GM19328 (cell line): ENCODE measurements at regions not wholly inside any gene's neighbourhood (a gene's known extent, or its start where the extent isn't known, plus 50 kb on each side); places are given as distances from the start of the nearest gene placed in this dataset.
"Not testable (repeated sequence)": the region's sequence is repeated elsewhere in the genome, so short reads cannot be mapped to it uniquely, and the experiment has no call there.

Experiments used
- ATAC-seq: cut with Tn5 transposase; IDR thresholded peaks from one replicate; pipeline ENCODE4 v1.9.1; 2021; ENCODE audit warnings: mild to moderate bottlenecking, moderate library complexity; ENCODE audit not compliant: unreplicated experiment

GRCh38 chr3:20668411-20668810, 482.4 kb upstream of the SGO1 start:
- no peak for ATAC-seq

GRCh38 chr3:20666091-20666490, 480.1 kb upstream of the SGO1 start:
- no peak for ATAC-seq

DNA sequence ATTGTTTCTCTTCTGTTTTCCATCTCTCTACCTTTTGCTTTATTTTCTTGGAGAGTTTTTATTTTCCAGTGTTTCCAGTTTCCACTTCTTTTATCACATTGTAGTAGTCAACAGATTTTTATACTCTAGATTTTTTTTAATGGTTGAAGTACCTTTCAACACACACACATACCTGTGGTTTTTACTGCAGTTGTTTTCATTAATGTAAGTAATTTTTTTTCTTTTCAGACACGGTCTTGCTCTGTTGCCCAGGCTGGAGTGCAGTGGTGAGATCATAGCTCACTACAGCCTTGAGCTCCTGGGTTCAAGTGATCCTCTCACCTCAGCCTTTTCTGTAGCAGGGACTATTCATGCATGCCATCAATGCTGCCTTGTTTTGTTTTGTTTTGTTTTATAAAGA, 472.5 kb upstream of the SGO1 start:
- no peak for ATAC-seq

DNA sequence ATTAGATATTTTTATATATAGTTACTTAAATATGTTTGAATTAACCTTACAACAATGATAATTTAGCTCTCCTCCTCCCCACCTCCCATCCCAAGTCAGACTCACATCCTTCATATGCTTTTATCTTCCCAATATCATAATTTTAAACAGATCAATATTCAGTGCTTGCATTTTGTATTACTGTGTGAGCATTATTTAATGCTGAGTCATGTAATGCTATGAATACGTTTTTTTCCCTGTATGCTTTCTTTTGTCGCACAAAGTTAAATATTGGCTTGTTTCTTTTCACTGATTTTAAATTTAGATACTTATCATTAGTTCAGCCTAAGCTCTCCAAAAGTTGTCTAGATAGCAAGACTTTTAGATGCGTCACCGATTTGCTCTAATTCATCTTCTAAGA, 471.6 kb upstream of the SGO1 start:
- no peak for ATAC-seq

DNA sequence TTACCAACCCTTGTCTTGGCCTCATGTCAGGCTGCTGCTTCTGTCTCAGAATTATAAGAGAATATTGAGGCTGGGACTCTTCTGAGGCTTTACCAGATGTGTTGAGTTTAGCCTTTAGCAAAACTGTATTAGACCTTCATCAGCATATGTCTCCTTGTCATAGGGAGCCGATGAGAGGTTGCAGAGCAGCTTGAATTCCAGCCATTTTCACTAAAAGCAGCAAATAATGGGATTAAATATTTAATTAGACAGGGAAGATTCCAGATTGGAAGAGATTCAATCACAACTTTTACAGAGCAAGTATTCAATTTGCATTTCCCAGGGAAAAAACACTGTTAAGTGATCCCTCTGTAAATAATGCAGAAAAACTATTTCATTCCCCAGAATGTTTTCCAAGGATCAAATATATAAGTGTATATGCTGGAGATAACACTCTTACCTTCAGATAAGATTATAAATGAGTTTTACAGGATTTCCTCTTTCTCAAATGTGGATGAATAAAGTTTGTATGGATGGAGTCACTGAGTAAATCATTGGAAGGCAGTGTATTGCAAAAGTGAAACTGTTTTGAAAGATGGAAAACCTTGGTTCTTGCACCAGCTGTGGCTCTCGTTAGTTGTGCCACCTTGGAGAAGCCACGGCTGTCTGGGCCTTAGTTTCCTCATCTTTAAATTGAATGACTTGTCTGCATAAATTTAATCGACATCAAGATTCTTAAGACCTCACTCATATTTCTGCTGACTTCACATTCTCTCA, 466.4 kb upstream of the SGO1 start:
- no peak for ATAC-seq

GRCh38 chr3:20648921-20649381, 462.9 kb upstream of the SGO1 start:
- no peak for ATAC-seq

- ATAC-seq: no peak
Observed at GRCh38 chr3:20648294-20648693, 462.3 kb upstream of the SGO1 start.

- no peak for ATAC-seq
Observed at GRCh38 chr3:20646425-20646824, 460.4 kb upstream of the SGO1 start.

DNA sequence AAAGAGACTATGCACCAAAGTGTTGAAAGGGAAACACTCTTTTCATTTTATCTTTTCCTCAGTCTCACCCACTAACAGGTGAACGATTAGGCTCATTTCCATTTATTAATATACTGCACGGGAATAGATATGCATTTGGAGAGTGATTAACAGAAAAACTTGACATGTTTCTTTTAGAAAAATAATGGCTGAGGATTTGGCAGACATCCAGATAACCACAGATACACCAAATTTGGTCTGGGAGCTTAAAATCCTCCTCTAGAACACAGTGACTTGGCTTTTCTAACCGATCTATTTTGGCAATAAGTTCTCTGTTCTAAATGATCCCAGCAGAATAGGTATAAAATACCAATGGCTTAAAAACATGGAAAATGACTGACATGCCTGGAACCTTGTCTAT, 459.3 kb upstream of the SGO1 start:
- no peak for ATAC-seq

DNA sequence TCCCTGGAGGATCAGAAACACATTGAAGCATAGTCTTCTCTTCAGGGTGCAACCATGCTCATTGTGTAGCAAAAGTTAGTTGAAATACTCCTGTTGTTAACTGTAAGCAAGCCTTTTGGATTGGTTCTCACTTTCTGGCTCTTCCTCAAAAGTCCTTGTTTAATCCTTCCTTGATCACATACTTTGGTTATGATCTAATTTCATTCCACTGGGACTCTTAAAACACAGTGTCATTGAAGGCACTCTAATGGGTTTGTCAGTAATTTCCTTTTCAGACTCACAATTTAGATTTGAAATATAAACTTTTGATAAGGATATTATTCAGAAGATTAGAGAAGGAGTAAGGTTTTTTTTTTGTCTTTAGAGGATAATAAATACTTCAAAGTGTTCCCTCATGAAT, 451.7 kb upstream of the SGO1 start:
- ATAC-seq: no peak

DNA sequence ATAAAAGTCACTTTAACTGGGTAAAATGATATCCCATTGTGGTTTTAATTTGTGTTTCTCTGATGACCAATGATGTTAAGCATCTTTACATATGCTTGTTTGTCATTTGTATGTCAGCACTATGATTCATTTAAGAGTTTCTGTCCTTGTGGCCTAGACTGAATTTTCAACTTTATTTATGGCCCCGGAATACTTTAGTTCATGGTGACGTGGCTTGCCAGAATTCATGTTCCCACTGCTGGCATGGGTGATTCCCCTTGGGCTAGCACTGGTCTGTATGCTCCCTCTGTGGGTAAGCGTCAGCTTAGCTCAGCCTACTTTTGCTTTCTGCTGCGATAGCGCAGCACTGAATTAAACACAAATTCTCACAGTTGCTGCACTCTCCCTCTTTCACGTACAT, 436.3 kb upstream of the SGO1 start:
- no peak for ATAC-seq

- ATAC-seq: not testable (repeated sequence)
Observed at GRCh38 chr3:20618621-20619020, 432.6 kb upstream of the SGO1 start.

DNA sequence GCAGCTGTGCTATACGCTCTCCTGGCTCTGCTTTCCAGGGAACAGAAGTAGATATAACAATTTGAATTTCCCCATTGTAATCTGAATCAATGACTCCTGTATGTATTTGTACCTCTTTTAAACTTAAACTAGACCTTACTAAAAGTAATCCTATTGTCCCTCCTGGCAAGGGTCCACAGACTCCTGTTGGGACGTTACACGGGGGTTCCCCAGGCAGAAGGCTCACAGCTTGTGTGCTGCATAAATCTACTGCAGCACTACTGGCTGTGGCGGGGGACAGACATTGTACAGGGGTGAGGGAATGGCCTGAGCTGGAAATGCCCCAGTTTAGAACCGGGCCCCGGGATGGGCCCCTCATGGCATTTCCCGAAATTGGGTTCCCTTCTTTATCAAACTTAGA, 432.2 kb upstream of the SGO1 start:
- not testable (repeated sequence) for ATAC-seq

DNA sequence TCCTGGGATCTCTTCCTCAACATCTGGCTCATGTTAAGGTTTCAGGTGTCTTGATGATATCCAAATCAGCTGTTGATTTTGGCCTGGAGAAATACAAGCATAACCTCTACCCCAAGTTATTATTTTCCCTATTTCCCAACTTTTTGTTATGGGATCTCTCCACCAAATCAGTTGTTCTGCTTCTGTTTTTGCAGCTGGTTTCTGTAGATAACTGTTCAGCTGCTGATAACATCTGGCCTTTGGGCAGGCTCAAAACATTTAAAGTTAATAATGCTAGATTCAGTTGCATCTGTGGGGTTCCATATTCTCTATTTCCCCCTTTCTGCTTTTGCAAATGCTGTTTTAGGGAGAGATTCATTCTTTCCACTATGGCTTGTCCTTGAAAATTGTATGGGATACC, 430.0 kb upstream of the SGO1 start:
- not testable (repeated sequence) for ATAC-seq

DNA sequence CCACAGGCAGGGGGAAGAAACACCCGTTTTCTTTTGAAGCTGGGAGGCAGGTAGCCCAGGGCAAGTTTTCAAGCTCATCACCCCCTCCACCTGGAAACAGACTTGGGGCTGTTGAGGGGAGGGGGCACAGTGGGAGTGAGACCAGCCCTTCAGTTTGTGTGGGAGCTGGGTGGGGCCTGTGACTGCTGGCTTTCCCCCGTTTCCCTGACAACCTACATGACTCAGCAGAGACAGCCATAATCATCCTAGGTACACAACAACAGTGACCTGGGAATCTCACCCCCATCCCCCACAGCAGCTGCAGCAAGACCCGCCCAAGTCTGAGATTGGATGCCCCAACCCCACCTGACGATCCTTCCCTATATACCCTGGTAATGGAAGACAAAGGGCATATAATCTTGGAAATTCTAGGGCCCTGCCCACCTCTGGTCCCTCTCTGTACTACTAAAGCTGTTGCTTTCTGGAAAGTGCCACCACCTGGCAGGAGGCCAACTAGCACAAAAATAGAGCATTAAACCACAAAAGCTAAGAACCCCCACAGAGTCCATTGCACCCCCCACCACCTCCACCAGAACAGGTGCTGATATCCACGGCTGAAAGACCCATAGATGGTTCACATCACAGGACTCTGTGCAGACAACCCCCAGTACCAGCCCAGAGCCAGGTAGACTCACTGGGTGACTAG, 422.2 kb upstream of the SGO1 start:
- no peak for ATAC-seq

- ATAC-seq: no peak
Observed at GRCh38 chr3:20604659-20605058, 418.7 kb upstream of the SGO1 start.

DNA sequence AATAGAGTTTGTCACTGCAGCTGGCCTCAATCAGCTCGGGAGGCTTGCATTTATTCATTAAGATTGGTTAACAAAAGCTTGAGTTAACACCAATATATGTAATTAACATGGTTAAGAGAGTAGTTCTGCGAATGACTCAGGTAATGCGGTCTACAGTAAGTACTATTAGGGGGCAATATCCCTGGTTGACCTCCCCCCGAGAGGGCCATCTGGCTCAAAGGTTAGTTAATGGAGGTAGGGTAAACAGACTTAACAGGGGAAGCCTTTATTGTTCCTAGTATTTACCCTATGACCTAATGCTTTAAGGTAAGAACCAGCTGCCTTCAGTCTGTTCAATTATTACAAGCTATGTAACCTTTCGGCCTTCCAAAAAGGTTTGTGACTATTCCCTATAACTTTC, 403.3 kb upstream of the SGO1 start:
- no peak for ATAC-seq

- no peak for ATAC-seq
Observed at GRCh38 chr3:20588781-20589180, 402.8 kb upstream of the SGO1 start.

DNA sequence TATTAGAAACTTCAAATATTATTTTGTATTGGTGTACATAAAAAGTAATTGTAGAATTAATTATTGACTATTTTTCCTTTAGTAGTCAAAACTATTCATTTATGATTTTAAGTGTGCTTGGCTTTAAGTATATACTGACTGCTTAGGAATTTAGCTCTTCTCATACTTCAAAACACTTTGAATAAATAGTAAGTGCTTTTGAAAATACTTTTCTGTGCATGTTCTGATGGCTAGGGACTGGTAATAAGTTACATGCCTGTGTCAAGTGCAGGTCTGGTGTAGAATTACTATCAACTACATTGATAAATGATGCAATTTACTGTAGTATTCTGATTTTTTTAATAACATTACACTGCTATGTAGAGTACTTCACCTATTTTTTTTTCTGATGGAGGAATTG, 397.6 kb upstream of the SGO1 start:
- no peak for ATAC-seq

- no peak for ATAC-seq
Observed at GRCh38 chr3:20576228-20576627, 390.2 kb upstream of the SGO1 start.

GRCh38 chr3:20575146-20575545, 389.1 kb upstream of the SGO1 start:
- no peak for ATAC-seq

DNA sequence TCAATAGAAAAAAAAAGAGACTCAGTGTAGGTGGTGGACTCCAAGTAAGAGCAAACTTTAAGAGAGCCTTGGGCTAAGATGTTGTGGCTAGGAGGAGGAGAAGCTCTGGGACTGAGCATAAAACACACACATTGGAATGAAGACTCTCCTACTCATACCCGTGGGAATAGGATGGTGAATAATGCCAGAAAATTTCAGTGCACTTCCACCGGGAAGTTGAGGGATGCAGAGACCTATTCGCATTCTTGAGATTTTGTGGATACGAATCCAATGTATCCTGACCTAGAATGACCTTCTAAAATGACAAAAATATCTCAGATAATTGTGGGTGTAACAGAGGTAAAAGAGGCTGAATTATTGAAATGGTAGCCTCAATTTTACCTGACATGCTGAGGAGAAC, 388.7 kb upstream of the SGO1 start:
- no peak for ATAC-seq

- ATAC-seq: no peak
Observed at GRCh38 chr3:20573175-20573574, 387.2 kb upstream of the SGO1 start.
